AG04450 (cell line): ENCODE measurements at regions not wholly inside any gene's neighbourhood (a gene's known extent, or its start where the extent isn't known, plus 50 kb on each side); places are given as distances from the start of the nearest gene placed in this dataset.
"Not testable (repeated sequence)": the region's sequence is repeated elsewhere in the genome, so short reads cannot be mapped to it uniquely, and the experiment has no call there.

Source experiments
- CTCF ChIA-PET: fragments of 300-600, 350-600 bp; formaldehyde crosslinking; extraction: SDS; loops from one replicate; lab custom pipeline; 2022; ENCODE audit warnings: antibody characterized with exemption, inconsistent platforms; lab: Charles Lee
- POLR2A ChIA-PET: fragments of 350-600 bp; formaldehyde crosslinking; extraction: SDS; loops from one replicate; lab custom pipeline; 2021; ENCODE audit warnings: antibody characterized with exemption, inconsistent platforms; lab: Yijun Ruan, JAX
- DNase-seq: peaks from one replicate; pipeline ENCODE4 v3.0.0-alpha.2; 2011; ENCODE audit warnings: low read depth, low spot score
- H3K27ac ChIP-seq: one replicate; pipeline ENCODE4 v1.5.1; 2012; ENCODE audit warnings: low read depth, low read length, control low read depth
- H3K27me3 ChIP-seq: one replicate; pipeline ENCODE4 v1.6.0; 2012; ENCODE audit warnings: low read length; ENCODE audit not compliant: control insufficient read depth, insufficient read depth
- H3K4me3 ChIP-seq: 2 replicates; pipeline ENCODE4 v1.5.1; 2011; ENCODE audit warnings: mild to moderate bottlenecking, low read depth, low read length, control low read depth
- H3K9me3 ChIP-seq: 2 replicates; pipeline ENCODE4 v1.5.1; 2012; ENCODE audit warnings: low read length; ENCODE audit not compliant: control insufficient read depth, insufficient read depth
- CTCF ChIP-seq: IDR thresholded peaks from 2 replicates; pipeline ENCODE4 v1.5.1; 2011; ENCODE audit warnings: low read depth, low read length, control low read depth, inconsistent platforms

GRCh38 chr18:70826571-70826970 lies 537.7 kb downstream of the SOCS6 start:
- no peaks in the 10 kb centered on the region for H3K27me3 ChIP-seq
- TF ChIP-seq CTCF = no peak
- POLR2A ChIA-PET = no interaction called here
- no peak overlapping the region for H3K4me3 ChIP-seq
- no peak overlapping the region for H3K27ac ChIP-seq
- H3K9me3 ChIP-seq = no peaks in the 10 kb centered on the region
- no peak for DNase-seq
- CTCF ChIA-PET = no interaction called here

- Histone ChIP-seq H3K4me3 (no peak overlapping the region), H3K9me3 (no peaks in the 10 kb centered on the region), H3K27me3 (no peaks in the 10 kb centered on the region), H3K27ac (no peak overlapping the region)
- POLR2A ChIA-PET = no interaction called here
- no peak for DNase-seq
- TF ChIP-seq CTCF = no peak
- CTCF ChIA-PET = no interaction called here
Measured at GRCh38 chr18:70822691-70823090, 533.8 kb downstream of the SOCS6 start.

GRCh38 chr18:70822117-70822516 lies 533.3 kb downstream of the SOCS6 start:
- Histone ChIP-seq H3K4me3 (no peak overlapping the region), H3K9me3 (no peaks in the 10 kb centered on the region), H3K27me3 (no peaks in the 10 kb centered on the region), H3K27ac (no peak overlapping the region)
- DNase-seq = no peak
- CTCF ChIA-PET = no interaction called here
- no peak for TF ChIP-seq CTCF
- POLR2A ChIA-PET = no interaction called here

GRCh38 chr18:70808481-70809056 lies 519.7 kb downstream of the SOCS6 start:
- H3K27ac ChIP-seq = no peak overlapping the region
- no peaks in the 10 kb centered on the region for H3K9me3 ChIP-seq
- ChIA-PET POLR2A (no interaction called here), CTCF (no interaction called here)
- no peaks in the 10 kb centered on the region for H3K27me3 ChIP-seq
- DNase-seq = no peak
- no peak overlapping the region for H3K4me3 ChIP-seq
- no peak for TF ChIP-seq CTCF

- ChIA-PET CTCF (interaction anchor here (0.6 to 1.6 kb wide), 13 partner anchors 9 to 463 kb away, joined by 3 to 10 read pairs (median 4); no protein-coding TSS in a partner anchor), POLR2A (no interaction called here)
- H3K27ac ChIP-seq = no peak overlapping the region
- no peaks in the 10 kb centered on the region for H3K9me3 ChIP-seq
- H3K4me3 ChIP-seq = no peak overlapping the region
- no peaks in the 10 kb centered on the region for H3K27me3 ChIP-seq
- TF ChIP-seq CTCF = peak; percentile 69
- peak; percentile 3 for DNase-seq
Measured at GRCh38 chr18:70781860-70782453, 493.1 kb downstream of the SOCS6 start.

- H3K27ac ChIP-seq, H3K27me3 ChIP-seq, POLR2A ChIA-PET, H3K4me3 ChIP-seq, H3K9me3 ChIP-seq, DNase-seq: not testable (repeated sequence)
- CTCF ChIA-PET = interaction anchor here (2.9 kb wide), 1 partner anchor 16 kb away, joined by 10 read pairs; no protein-coding TSS in a partner anchor
Measured at GRCh38 chr18:70766254-70766653, 477.4 kb downstream of the SOCS6 start.
